Naive thymus-derived CD8-positive, alpha-beta T cell (primary cell): ENCODE measurements at regions not wholly inside any gene's neighbourhood (a gene's known extent, or its start where the extent isn't known, plus 50 kb on each side); places are given as distances from the start of the nearest gene placed in this dataset.

Source experiments
- ATAC-seq, 2 donors: fragments of 150-1000 bp; cut with Tn5 transposase in 1 of 2; sonication (Bioruptor Pico), chemical (Tn5 transposase) in 1 of 2; 1 replicate in 1 of 2; 2 replicates in 1 of 2; pipeline ENCODE4 v1.10.0; 2021; ENCODE audit warnings: mild to moderate bottlenecking in 2 of 2, moderate library complexity in 2 of 2
- POLR2A ChIA-PET: fragments of 350-600 bp; sonication (Branson Sonifier 250); formaldehyde crosslinking; loops from one replicate; lab custom pipeline; 2021; ENCODE audit warnings: antibody characterized with exemption; lab: Charles Lee
- DNase-seq, 10 donors: peaks; one replicate each; pipeline versions ENCODE4 v3.0.0 to v3.0.0-alpha.2; 2020 to 2022
- H3K27ac Mint-ChIP-seq, 10 donors: one replicate each; pipeline ENCODE4 v1.8.0; 2020 to 2022; ENCODE audit warnings: mild to moderate bottlenecking in 10 of 10, mixed read lengths in 10 of 10, moderate library complexity in 4 of 10, inconsistent platforms in 1 of 10
- H3K27me3 Mint-ChIP-seq, 5 donors: one replicate each; pipeline ENCODE4 v1.8.0; 2021 to 2022; ENCODE audit warnings: mixed read lengths in 5 of 5
- H3K36me3 Mint-ChIP-seq, 3 donors: one replicate each; pipeline ENCODE4 v1.8.0; 2020 to 2022; ENCODE audit warnings: mixed read lengths in 3 of 3, mild to moderate bottlenecking in 2 of 3, inconsistent platforms in 1 of 3
- H3K4me1 Mint-ChIP-seq, 4 donors: one replicate each; pipeline ENCODE4 v1.8.0; 2021 to 2022; ENCODE audit warnings: mixed read lengths in 4 of 4
- H3K4me3 Mint-ChIP-seq, 10 donors: one replicate each; pipeline ENCODE4 v1.8.0; 2020 to 2022; ENCODE audit warnings: mild to moderate bottlenecking in 10 of 10, mixed read lengths in 10 of 10, moderate library complexity in 6 of 10, inconsistent platforms in 1 of 10
- H3K9me3 Mint-ChIP-seq, 9 donors: one replicate each; pipeline ENCODE4 v1.8.0; 2020 to 2022; ENCODE audit warnings: mixed read lengths in 9 of 9, mild to moderate bottlenecking in 3 of 9, inconsistent platforms in 1 of 9, moderate library complexity in 1 of 9

DNA sequence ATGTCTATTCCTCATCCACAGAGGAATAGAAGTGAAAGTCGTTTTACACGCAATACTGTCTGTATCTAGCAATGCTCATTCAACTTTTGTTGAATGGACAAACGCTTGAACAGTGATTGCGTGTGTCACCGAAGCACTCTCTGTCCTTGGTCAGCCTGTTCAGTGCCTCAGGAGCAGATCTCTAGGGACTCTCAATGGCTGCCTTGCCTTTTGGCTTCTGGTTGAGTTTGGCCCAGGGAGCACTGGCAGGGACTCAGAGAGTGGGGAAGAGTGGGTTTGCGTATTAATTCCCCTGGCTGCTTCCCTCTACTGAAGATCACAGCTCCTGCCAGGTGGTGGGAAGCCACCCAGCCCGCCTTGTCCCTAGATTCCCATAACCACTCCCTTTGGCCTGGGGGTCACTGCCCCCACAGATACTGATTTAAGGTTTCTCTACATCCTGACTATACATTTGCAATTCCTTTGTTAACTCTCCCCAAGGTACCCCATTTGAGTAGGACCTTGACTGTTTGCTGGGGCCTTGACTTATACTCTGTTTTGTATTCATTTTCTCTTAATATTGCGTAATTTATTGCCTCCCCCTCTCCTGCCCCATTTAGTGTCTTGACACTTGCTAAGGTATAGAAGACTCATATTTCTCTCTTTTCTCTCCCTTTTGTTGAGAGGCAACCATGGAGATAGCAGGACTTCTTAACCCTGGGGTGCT lies 61.7 kb upstream of the USP24 start:
- Mint-ChIP-seq H3K4me3 (no peak overlapping the region), H3K9me3 (no peaks in the 10 kb centered on the region), H3K36me3 (no peaks in the 10 kb centered on the region), H3K4me1 (peaks cover 5 to 21% (median 13%) of the 10 kb centered on the region in 4 donors), H3K27ac (peak overlapping the region in 5 of 10 donors; percentile 33 to 82 (median 66)), H3K27me3 (peaks cover 0 to 2% (median 0%) of the 10 kb centered on the region in 5 donors)
- no peak for ATAC-seq
- POLR2A ChIA-PET: interaction anchor here (2.7 kb wide), 1 partner anchor 134 kb away, joined by 8 read pairs; no protein-coding TSS in a partner anchor
- DNase-seq: no peak

DNA sequence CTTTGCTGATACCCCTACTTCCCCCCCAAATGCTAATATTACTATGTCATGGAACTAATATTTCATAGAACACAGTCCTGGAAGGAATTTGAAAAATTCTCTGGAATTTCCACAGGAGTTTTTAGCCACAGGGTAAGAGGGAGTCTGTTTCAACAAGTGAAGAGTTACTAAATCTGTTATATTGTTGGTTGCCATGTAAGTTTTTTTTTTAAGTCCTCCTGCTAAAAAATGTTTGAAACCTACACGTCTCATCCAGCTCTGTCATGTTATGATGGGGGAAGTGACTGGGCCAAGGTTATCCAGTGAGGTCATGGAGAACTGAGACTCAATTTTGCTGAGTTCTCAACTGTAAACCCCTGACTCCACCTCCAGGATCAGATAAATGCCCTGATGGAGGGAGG lies 60.8 kb upstream of the USP24 start:
- POLR2A ChIA-PET: interaction anchor here (2.7 kb wide), 1 partner anchor 133 kb away, joined by 8 read pairs; no protein-coding TSS in a partner anchor
- H3K9me3 Mint-ChIP-seq: no peaks in the 10 kb centered on the region
- H3K36me3 Mint-ChIP-seq: no peaks in the 10 kb centered on the region
- peaks cover 0 to 2% (median 0%) of the 10 kb centered on the region in 5 donors for H3K27me3 Mint-ChIP-seq
- H3K27ac Mint-ChIP-seq: peak overlapping the region in 1 of 10 donors; percentile 72
- ATAC-seq: no peak
- H3K4me3 Mint-ChIP-seq: no peak overlapping the region
- no peak for DNase-seq
- peaks cover 5 to 21% (median 13%) of the 10 kb centered on the region in 4 donors for H3K4me1 Mint-ChIP-seq

DNA sequence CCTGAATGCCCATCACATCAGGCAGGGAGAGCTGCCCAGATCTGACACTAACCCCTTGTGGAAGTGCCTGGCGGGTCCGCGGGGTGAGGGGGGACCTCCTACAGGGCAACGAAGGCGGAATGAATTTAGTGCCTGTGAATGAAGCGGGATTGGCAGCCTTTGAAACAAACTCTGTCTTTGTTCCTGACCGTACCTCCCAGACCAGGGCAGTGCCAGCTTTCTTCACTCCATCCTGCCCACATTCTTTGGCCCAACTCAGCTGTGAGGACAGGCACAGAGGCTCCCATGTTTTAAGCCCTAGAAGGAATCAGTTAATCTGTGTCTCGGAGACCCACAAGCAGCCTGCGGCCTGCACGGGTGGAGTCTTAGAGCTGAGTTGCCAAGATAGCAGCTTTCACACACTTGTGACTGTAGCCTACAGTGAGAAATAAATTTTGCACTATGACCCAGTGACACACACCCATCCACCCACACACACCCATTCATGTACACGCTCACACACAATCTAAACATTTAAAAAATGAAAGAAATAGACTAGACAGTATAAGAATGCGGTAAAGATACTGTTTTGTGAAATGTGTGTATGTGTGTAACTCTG lies 60.1 kb upstream of the USP24 start:
- Mint-ChIP-seq H3K27me3 (peaks cover 0 to 2% (median 0%) of the 10 kb centered on the region in 5 donors), H3K9me3 (no peaks in the 10 kb centered on the region), H3K36me3 (no peaks in the 10 kb centered on the region), H3K4me3 (no peak overlapping the region), H3K4me1 (peaks cover 5 to 21% (median 13%) of the 10 kb centered on the region in 4 donors), H3K27ac (peak overlapping the region in 1 of 10 donors; percentile 48)
- POLR2A ChIA-PET: no interaction called here
- ATAC-seq: no peak
- DNase-seq: no peak

DNA sequence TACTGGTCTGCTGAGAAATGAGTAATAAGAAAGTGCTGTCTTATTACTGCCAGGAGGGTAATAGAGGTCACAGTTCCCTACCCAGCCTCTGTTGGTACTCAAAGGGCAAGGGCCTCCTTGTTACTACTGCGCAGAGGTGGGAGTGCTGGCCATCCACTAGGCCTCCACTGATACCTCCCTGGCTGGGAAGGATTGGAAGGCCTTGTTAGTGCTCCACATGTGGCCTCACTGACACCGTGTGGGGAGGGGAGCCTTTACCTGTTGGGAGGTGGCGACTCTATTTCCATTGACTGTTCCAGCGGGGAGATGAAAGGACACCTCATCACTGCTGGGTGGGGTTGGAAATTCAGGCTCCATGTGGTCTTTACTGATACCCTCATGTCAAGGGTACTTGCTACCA lies 57.8 kb upstream of the USP24 start:
- H3K9me3 Mint-ChIP-seq: peaks cover 0 to 13% (median 0%) of the 10 kb centered on the region in 9 donors
- peaks cover 5 to 20% (median 12%) of the 10 kb centered on the region in 4 donors for H3K4me1 Mint-ChIP-seq
- H3K4me3 Mint-ChIP-seq: no peak overlapping the region
- peak overlapping the region in 1 of 10 donors; percentile 43 for H3K27ac Mint-ChIP-seq
- ATAC-seq (no peak), DNase-seq (no peak)
- H3K36me3 Mint-ChIP-seq: peaks cover 0 to 5% (median 5%) of the 10 kb centered on the region in 3 donors
- POLR2A ChIA-PET: no interaction called here
- H3K27me3 Mint-ChIP-seq: peaks cover 0 to 2% (median 0%) of the 10 kb centered on the region in 5 donors
